Esophagus squamous epithelium (tissue), 5 donors: ENCODE measurements at regions not wholly inside any gene's neighbourhood (a gene's known extent, or its start where the extent isn't known, plus 50 kb on each side); places are given as distances from the start of the nearest gene placed in this dataset.
A peak's percentile ranks its signal among the peaks of the same experiment; 100 is the strongest.
"Not testable (repeated sequence)": the region's sequence is repeated elsewhere in the genome, so short reads cannot be mapped to it uniquely, and the experiment has no call there.

ENCODE experiments used
- DNase-seq: peaks from one replicate; lab custom pipeline; 2025; lab: John Stamatoyannopoulos, UW
- H3K27ac ChIP-seq, 4 donors: fragments of 200-600 bp; sonication (generic); one replicate each; pipeline ENCODE4 v1.5.1; 2016 to 2019; ENCODE audit warnings: mild to moderate bottlenecking in 1 of 4
- H3K27me3 ChIP-seq, 4 donors: fragments of 200-600 bp; sonication (generic); 1 replicate in 3 of 4; 2 replicates in 1 of 4; pipeline versions ENCODE4 v1.5.1 to v1.6.0; 2017 to 2021; ENCODE audit warnings: antibody characterized with exemption in 1 of 4
- H3K36me3 ChIP-seq, 3 donors: fragments of 200-600 bp; sonication (generic); one replicate each; pipeline ENCODE4 v1.5.1; 2016 to 2019
- H3K4me1 ChIP-seq, 3 donors: fragments of 200-600 bp; sonication (generic); one replicate each; pipeline ENCODE4 v1.5.1; 2017 to 2019
- H3K4me3 ChIP-seq, 4 donors: fragments of 200-600 bp; sonication (generic); 1 replicate in 3 of 4; 2 replicates in 1 of 4; pipeline ENCODE4 v1.5.1; 2016 to 2019; ENCODE audit warnings: mild to moderate bottlenecking in 2 of 4, moderate library complexity in 1 of 4
- H3K9me3 ChIP-seq, 3 donors: fragments of 200-600 bp; sonication (generic); one replicate each; pipeline ENCODE4 v1.5.1; 2016 to 2019
- POLR2A ChIP-seq, 4 donors: fragments of 450-650 bp; IDR thresholded peaks; one replicate each; pipeline ENCODE4 v1.6.1; 2017; ENCODE audit warnings: antibody characterized with exemption in 4 of 4, mild to moderate bottlenecking in 4 of 4, moderate library complexity in 3 of 4
- WGBS, 2 donors: methylation state at CpG; one replicate each; pipeline ENCODE4 v1.1.5; 2018; 5-methylcytosine and 5-hydroxymethylcytosine counted together
- intact Hi-C: fragments of 100-400 bp; cut with DNase I; formaldehyde crosslinking; loops from one replicate; pipeline ENCODE4 v1.15.0; 2022
- TF ChIP-seq, protein P1 (sequence below), 6 experiments: fragments of 450-650 bp in 4 of 6; fragments of 200-600 bp in 2 of 6; sonication (generic) in 2 of 6; IDR thresholded peaks; one replicate each; pipeline ENCODE4 v1.5.1; 2016 to 2019; ENCODE audit warnings: antibody characterized with exemption in 6 of 6, mild to moderate bottlenecking in 4 of 6, moderate library complexity in 4 of 6
- donor health status: DM: yes; HTN: yes; CAD: no.

DNA sequence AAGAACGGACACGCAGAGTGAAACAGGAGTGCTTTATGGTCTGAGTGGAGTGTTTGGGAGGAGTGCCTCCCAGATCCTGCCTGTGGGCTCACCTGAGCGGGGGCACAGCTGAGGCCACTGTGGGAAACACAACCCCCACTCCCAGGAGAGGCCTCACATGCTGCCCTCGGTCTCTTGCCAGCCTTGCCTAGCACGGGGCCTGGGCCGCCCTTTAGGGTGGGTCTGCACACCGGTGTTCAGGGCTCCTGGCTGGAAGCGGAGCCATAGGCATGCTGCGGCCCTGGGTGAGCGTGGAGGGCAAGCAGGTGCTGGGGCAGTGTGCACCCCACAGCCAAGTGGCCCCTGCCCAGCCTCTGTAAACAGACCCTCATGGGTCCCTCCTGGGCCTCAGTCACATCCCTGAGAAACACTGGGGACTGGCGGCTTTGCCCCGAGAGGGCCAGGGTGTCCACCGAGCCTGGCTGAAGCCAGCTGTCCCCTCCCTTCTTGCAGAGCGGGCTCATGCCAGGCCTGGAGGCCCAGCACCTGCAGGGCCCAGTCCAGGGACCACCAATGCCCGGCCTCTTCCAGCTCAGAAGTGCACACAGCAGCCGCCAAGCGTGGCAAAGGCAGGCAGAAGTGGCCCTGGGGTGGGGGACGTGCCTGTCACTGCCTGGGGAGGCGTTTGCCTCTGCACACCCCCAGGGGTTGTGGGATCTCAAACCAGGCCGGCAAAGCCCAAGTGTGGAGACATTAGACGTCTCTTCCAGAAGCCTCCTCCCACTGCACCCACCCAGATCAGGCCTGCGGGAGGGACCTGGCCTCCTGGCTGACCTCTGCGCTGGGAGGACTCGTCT is 305.9 kb downstream of the CCDC74A start:
- H3K27ac ChIP-seq, intact Hi-C loops, H3K9me3 ChIP-seq, H3K36me3 ChIP-seq, DNase-seq, H3K4me1 ChIP-seq, H3K4me3 ChIP-seq: not testable (repeated sequence)
- peaks cover 0 to 31% (median 0%) of the 10 kb centered on the region in 4 donors for H3K27me3 ChIP-seq
- 80% methylated on average over 6 of the region's 24 CpGs; no CpG with 5 or more reads in 1 of the 2 donors for WGBS, 2 donors

DNA sequence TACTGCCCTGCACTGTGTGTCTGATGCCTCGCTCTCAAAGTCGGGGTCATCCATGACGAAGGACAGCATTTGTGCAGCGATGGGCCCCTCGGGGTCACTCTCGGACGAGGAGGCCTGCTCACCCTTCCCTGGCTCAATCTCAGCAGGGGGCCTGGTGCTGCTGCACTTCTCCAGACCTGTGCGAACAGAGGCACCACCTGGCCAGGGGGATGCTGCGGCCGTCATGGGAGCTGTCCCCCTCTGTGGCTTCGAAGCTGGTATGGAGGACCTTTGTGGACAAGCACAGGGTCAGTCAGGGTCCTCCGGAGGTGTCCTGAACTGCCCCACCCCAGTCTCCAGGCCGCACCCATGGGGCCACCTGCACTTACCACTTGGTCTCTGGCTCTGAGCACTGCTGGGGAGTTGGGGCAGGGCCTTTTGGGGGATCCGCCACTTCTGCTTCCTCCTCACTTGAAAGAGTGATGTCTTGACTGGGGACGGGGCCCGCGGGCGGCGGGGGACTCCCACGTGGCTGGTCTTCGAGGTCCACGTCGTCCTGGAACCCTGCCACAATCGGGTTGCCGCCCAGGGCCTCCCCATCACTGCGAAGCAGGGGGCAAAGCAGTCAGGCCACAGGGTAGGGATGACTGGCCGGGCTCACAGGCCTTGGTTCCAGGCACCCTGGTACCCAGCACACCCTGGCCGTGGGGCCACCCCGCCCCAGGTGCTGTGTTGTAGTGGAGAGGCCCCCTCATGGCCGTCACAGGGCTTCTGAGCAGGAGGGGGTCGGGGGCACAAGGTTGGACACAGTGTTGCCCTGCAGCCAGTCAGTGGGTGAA is 306.7 kb downstream of the CCDC74A start:
- H3K4me1 ChIP-seq, H3K27ac ChIP-seq, H3K4me3 ChIP-seq, H3K36me3 ChIP-seq, H3K9me3 ChIP-seq, intact Hi-C loops, DNase-seq: not testable (repeated sequence)
- peaks cover 0 to 29% (median 0%) of the 10 kb centered on the region in 4 donors for H3K27me3 ChIP-seq
- WGBS, 2 donors, result no CpG with 5 or more reads among the region's 31 CpGs

DNA sequence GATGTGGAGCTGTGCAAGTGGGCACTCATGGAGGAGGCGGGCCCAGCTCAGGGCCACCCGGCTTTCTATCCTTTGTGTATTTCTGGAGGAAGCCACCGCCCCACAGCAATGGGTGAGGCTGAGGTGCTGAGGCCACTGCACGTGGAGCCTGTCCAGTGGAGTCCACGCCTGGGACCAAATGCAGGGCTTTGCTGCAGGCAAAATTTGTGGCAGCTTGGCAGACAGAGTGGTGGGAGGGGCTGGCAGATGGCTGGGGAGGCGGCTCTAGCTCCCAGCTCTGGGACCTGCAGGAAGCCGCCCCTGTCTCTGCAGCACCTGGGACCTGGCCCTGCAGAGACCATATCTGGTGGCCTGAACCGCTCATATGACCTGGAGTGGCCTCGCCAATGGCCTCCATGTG is 307.3 kb downstream of the CCDC74A start:
- H3K4me1 ChIP-seq, H3K27ac ChIP-seq, H3K36me3 ChIP-seq, H3K4me3 ChIP-seq, intact Hi-C loops, DNase-seq, H3K9me3 ChIP-seq: not testable (repeated sequence)
- H3K27me3 ChIP-seq, result peaks cover 0 to 22% (median 0%) of the 10 kb centered on the region in 4 donors
- WGBS, 2 donors, result 82% methylated on average over 2 of the region's 9 CpGs; no CpG with 5 or more reads in 1 of the 2 donors

DNA sequence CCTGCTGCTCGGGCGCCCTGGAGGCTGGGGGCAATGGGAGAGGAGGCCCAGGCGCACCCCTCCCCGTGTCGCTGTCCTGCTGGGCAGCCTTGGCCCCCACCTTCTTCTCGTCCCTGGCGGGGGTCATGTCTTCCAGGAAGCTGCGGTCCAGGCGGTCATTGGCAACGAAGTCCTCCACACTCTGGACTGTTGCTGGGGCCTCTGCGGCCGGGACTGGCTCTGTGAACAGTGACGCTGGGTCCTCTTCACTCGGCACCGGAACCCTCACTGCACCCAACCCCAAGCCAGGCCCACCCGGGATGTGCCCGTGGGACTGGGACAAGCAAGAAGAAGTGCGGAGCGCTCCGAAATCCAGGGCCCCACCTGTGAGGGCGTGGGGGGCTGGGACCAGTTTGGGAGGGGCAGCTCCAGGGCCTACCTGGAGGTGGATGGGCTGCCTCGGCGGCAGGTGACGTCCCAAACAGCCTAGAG is 308.0 kb downstream of the CCDC74A start:
- TF ChIP-seq, protein P1, sequence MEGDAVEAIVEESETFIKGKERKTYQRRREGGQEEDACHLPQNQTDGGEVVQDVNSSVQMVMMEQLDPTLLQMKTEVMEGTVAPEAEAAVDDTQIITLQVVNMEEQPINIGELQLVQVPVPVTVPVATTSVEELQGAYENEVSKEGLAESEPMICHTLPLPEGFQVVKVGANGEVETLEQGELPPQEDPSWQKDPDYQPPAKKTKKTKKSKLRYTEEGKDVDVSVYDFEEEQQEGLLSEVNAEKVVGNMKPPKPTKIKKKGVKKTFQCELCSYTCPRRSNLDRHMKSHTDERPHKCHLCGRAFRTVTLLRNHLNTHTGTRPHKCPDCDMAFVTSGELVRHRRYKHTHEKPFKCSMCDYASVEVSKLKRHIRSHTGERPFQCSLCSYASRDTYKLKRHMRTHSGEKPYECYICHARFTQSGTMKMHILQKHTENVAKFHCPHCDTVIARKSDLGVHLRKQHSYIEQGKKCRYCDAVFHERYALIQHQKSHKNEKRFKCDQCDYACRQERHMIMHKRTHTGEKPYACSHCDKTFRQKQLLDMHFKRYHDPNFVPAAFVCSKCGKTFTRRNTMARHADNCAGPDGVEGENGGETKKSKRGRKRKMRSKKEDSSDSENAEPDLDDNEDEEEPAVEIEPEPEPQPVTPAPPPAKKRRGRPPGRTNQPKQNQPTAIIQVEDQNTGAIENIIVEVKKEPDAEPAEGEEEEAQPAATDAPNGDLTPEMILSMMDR (IDR thresholded peaks at IDR 0.05), result no peak
- TF ChIP-seq POLR2A (IDR thresholded peaks at IDR 0.05), result no peak
- Histone ChIP-seq H3K4me1 (no peaks in the 10 kb centered on the region), H3K27me3 (peaks cover 0 to 16% (median 0%) of the 10 kb centered on the region in 4 donors), H3K27ac (no peak overlapping the region), H3K9me3 (no peaks in the 10 kb centered on the region), H3K4me3 (no peak overlapping the region), H3K36me3 (no peaks in the 10 kb centered on the region)
- DNase-seq, result no peak
- intact Hi-C loops, result no loop called here
- 86% methylated on average over 8 of the region's 24 CpGs; no CpG with 5 or more reads in 1 of the 2 donors for WGBS, 2 donors

DNA sequence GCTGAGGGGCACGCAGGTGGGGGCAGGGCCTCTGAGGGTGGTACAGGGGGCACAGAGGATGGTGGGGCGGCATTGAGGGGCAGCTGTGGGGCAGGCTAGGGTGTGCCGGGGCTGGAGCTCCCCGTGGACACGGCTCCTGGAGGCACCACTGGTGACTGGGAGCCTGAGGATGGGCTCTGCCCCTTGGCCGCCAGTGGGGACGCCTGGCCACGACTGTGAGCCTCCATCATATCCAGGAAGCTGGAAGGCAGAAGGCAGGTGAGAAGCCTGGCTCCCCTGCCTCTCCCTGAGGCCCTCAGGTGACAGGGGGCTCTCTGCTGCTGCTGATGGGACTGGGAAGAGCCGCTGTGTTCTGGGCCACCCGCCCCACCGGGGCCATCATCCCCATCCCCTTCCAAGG is 308.4 kb downstream of the CCDC74A start:
- H3K36me3 ChIP-seq, H3K27ac ChIP-seq, H3K4me3 ChIP-seq, intact Hi-C loops, H3K9me3 ChIP-seq, H3K4me1 ChIP-seq, DNase-seq: not testable (repeated sequence)
- WGBS, 2 donors, result 90% methylated on average over 2 of the region's 11 CpGs; no CpG with 5 or more reads in 1 of the 2 donors
- peaks cover 0 to 12% (median 0%) of the 10 kb centered on the region in 4 donors for H3K27me3 ChIP-seq

DNA sequence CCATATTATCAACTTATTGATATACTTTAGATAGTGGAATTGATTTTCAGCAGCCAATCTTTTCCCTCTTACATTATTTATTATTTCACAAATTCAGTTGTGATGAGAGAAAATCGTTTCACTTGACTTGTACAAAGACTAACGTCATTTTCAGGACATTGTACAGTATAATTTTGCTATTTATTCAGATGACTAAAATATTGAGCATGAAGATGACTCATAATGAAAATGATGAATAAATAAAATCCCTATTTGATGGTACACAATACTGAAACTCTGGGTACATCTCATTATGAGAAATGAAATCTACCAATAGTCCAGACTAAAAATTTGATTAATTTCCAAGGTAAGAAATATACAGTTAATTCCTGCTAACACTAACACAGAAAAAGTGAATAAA is 316.4 kb downstream of the CCDC74A start:
- H3K4me1 ChIP-seq, H3K9me3 ChIP-seq, H3K4me3 ChIP-seq, intact Hi-C loops, DNase-seq, H3K36me3 ChIP-seq, H3K27me3 ChIP-seq, H3K27ac ChIP-seq: not testable (repeated sequence)
- WGBS, 2 donors, result 26 to 32% methylated on average over 2 of the region's 2 CpGs

DNA sequence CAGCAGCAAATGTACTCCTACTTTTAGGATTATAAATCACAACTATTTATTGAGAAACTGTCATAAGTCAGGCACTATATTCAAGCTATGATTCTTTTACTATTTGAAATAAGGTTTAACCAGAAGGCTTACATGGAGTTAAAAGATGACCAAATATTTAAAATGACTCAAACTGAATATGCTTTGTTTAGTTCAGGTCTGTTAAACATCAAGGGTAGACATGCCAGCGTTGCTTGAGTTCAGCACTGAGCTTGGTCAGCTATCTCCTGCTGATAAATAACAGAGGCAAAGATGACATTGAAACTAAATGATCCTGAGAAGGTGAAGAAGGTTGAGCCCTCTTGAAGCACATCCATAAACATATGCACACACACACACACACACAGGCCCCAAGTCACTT is 305.6 kb downstream of the ANKRD30BL start:
- H3K27ac ChIP-seq, H3K36me3 ChIP-seq, H3K27me3 ChIP-seq, H3K9me3 ChIP-seq, H3K4me3 ChIP-seq, H3K4me1 ChIP-seq, DNase-seq, intact Hi-C loops: not testable (repeated sequence)
- WGBS, 2 donors, result 13% methylated on average over 1 of the region's 1 CpG

DNA sequence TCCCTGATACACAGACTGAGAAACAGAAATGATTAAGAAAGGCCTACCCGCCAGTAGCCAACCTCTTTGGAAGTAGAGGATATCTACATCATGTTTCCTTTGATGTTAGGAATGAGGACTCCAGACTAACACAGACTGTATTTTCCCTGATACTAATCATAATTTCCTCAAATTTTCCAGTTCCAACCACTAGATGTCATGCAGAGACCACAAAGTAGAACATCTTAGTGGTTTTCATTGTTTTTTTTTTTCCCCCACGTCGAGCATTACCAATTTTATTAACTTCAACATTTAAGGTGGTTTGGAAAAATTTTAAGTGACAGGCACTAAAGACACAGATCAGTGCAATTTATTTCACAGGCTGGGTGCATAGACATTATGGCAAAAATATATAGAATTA is 303.6 kb downstream of the ANKRD30BL start:
- intact Hi-C loops, DNase-seq, H3K27ac ChIP-seq, H3K4me1 ChIP-seq, H3K4me3 ChIP-seq, H3K36me3 ChIP-seq, H3K27me3 ChIP-seq, H3K9me3 ChIP-seq: not testable (repeated sequence)
- TF ChIP-seq, protein P1 (IDR thresholded peaks at IDR 0.05), result peak in 2 of 6 experiments; percentile 20 to 23
- 2% methylated on average over 3 of the region's 3 CpGs for WGBS, 2 donors
